SK-N-SH (cell line): ENCODE measurements at regions not wholly inside any gene's neighbourhood (a gene's known extent, or its start where the extent isn't known, plus 50 kb on each side); places are given as distances from the start of the nearest gene placed in this dataset.

Experiments used
- CTCF ChIA-PET: fragments of 300-600, 350-600 bp; formaldehyde crosslinking; extraction: SDS; loops from one replicate; lab custom pipeline; 2021; lab: Yijun Ruan, JAX
- POLR2A ChIA-PET: fragments of 350-600 bp; sonication (Branson Sonifier 250); formaldehyde crosslinking; extraction: SDS; loops from one replicate; lab custom pipeline; 2020; ENCODE audit warnings: antibody characterized with exemption, inconsistent platforms; lab: Yijun Ruan, JAX
- DNase-seq: peaks from one replicate; pipeline ENCODE4 v3.0.0; 2012
- H2AFZ ChIP-seq: fragments of 200-600 bp; sonication (generic); 2 replicates; pipeline ENCODE4 v1.8.1; 2016; ENCODE audit warnings: antibody characterized with exemption, mild to moderate bottlenecking, low read depth
- H3F3A ChIP-seq: fragments of 200-600 bp; sonication (generic); replicated peaks from 2 replicates; pipeline ENCODE3; 2016; ENCODE audit warnings: antibody characterized with exemption, mild to moderate bottlenecking; ENCODE audit not compliant: insufficient read depth
- H3K27ac ChIP-seq, 2 experiments: fragments of 200-500 bp in 1 of 2; fragments of 200-600 bp in 1 of 2; sonication (Bioruptor generic) in 1 of 2; sonication (generic), shearing (Covaris generic) in 1 of 2; 2 replicates each; pipeline versions ENCODE4 v1.5.1 to v1.6.1; 2014 to 2016; ENCODE audit warnings: low read depth in 2 of 2, inconsistent platforms in 1 of 2, low read length in 1 of 2, mild to moderate bottlenecking in 1 of 2, mixed read lengths in 1 of 2
- H3K27me3 ChIP-seq: fragments of 200-600 bp; sonication (generic), shearing (Covaris generic); 2 replicates; pipeline ENCODE4 v1.6.1; 2016; ENCODE audit warnings: mixed run types; ENCODE audit not compliant: insufficient read depth
- H3K36me3 ChIP-seq, 2 experiments: fragments of 200-500 bp in 1 of 2; fragments of 200-600 bp in 1 of 2; sonication (Bioruptor generic) in 1 of 2; sonication (generic) in 1 of 2; replicated peaks in 1 of 2; 2 replicates each; pipeline versions ENCODE3 to v1.5.1; 2014 to 2016; ENCODE audit warnings: low read length in 1 of 2, mild to moderate bottlenecking in 1 of 2; ENCODE audit not compliant: insufficient read depth in 2 of 2, control insufficient read depth in 1 of 2
- H3K4me1 ChIP-seq, 2 experiments: fragments of 200-500 bp in 1 of 2; fragments of 200-600 bp in 1 of 2; sonication (Bioruptor generic) in 1 of 2; sonication (generic), shearing (Covaris generic) in 1 of 2; 2 replicates each; pipeline versions ENCODE4 v1.5.1 to v1.6.1; 2014 to 2016; ENCODE audit warnings: low read depth in 1 of 2, low read length in 1 of 2, mixed run types in 1 of 2; ENCODE audit not compliant: insufficient read depth in 2 of 2, control insufficient read depth in 1 of 2
- H3K4me2 ChIP-seq: fragments of 200-600 bp; sonication (generic), shearing (Covaris generic); 2 replicates; pipeline ENCODE4 v1.6.1; 2017; ENCODE audit warnings: mixed run types
- H3K4me3 ChIP-seq, 2 experiments: fragments of 200-500 bp in 1 of 2; fragments of 200-600 bp in 1 of 2; sonication (Bioruptor generic) in 1 of 2; sonication (generic), shearing (Covaris generic) in 1 of 2; 2 replicates each; pipeline versions ENCODE4 v1.5.1 to v1.8.1; 2014 to 2016; ENCODE audit warnings: low read depth in 2 of 2, inconsistent platforms in 1 of 2, low read length in 1 of 2, mild to moderate bottlenecking in 1 of 2, mixed read lengths in 1 of 2, moderate library complexity in 1 of 2
- H3K79me2 ChIP-seq: fragments of 200-600 bp; sonication (generic); 2 replicates; pipeline ENCODE4 v1.8.1; 2017; ENCODE audit warnings: mild to moderate bottlenecking; ENCODE audit not compliant: insufficient read depth
- H3K9ac ChIP-seq: fragments of 200-600 bp; sonication (generic); 2 replicates; pipeline ENCODE4 v1.6.1; 2017; ENCODE audit warnings: mixed run types
- H3K9me2 ChIP-seq: fragments of 200-600 bp; sonication (generic); 2 replicates; pipeline ENCODE4 v1.6.1; 2017; ENCODE audit warnings: mixed run types
- H3K9me3 ChIP-seq: fragments of 200-600 bp; sonication (generic); 2 replicates; pipeline ENCODE4 v1.6.1; 2017; ENCODE audit warnings: mixed run types, mild to moderate bottlenecking, moderate library complexity
- H4K20me1 ChIP-seq: fragments of 200-600 bp; sonication (generic); 2 replicates; pipeline ENCODE4 v1.6.1; 2017; ENCODE audit warnings: mild to moderate bottlenecking, mixed run types; ENCODE audit not compliant: insufficient read depth
- CHD2 ChIP-seq: fragments of 150-350 bp; IDR thresholded peaks from 2 replicates; pipeline ENCODE4 v1.6.1; 2018; ENCODE audit warnings: low read length; ENCODE audit not compliant: partially characterized antibody
- ELF1 ChIP-seq: IDR thresholded peaks from 2 replicates; pipeline ENCODE4 v1.4.0; 2012
- EP300 ChIP-seq, 2 experiments: IDR thresholded peaks; 2 replicates each; pipeline versions ENCODE4 v1.4.0 to v1.6.1; 2012; ENCODE audit warnings: borderline replicate concordance in 1 of 2, low read depth in 1 of 2, low read length in 1 of 2
- GABPA ChIP-seq: IDR thresholded peaks from 2 replicates; pipeline ENCODE4 v1.4.0; 2012; ENCODE audit warnings: low read depth, mild to moderate bottlenecking
- MAX ChIP-seq: IDR thresholded peaks from 2 replicates; pipeline ENCODE4 v1.4.0; 2012; ENCODE audit warnings: low read depth
- MEF2A ChIP-seq: IDR thresholded peaks from 2 replicates; pipeline ENCODE4 v1.4.0; 2012; ENCODE audit warnings: low read depth, borderline replicate concordance
- MXI1 ChIP-seq: IDR thresholded peaks from 2 replicates; pipeline ENCODE4 v1.6.1; 2012; ENCODE audit warnings: mild to moderate bottlenecking, low read depth, low read length, improper control_type of control experiment
- NFIC ChIP-seq: IDR thresholded peaks from 2 replicates; pipeline ENCODE4 v1.4.0; 2012; ENCODE audit warnings: borderline replicate concordance
- NRF1 ChIP-seq: IDR thresholded peaks from 2 replicates; pipeline ENCODE4 v1.6.1; 2012; ENCODE audit warnings: low read depth, mild to moderate bottlenecking, low read length
- POLR2AphosphoS5 ChIP-seq: IDR thresholded peaks from 2 replicates; pipeline ENCODE4 v1.6.1; 2012; ENCODE audit warnings: low read depth, low read length
- RAD21 ChIP-seq: IDR thresholded peaks from 2 replicates; pipeline ENCODE4 v1.6.1; 2012; ENCODE audit warnings: mild to moderate bottlenecking, low read length
- RFX5 ChIP-seq: IDR thresholded peaks from 2 replicates; pipeline ENCODE4 v1.6.1; 2012; ENCODE audit warnings: mild to moderate bottlenecking, improper control_type of control experiment, low read length
- SIN3A ChIP-seq: IDR thresholded peaks from 2 replicates; pipeline ENCODE4 v1.6.1; 2012; ENCODE audit warnings: low read depth, mild to moderate bottlenecking, low read length, moderate library complexity, borderline replicate concordance
- TAF1 ChIP-seq: IDR thresholded peaks from 2 replicates; pipeline ENCODE4 v1.6.1; 2012; ENCODE audit warnings: low read depth, mild to moderate bottlenecking, low read length, moderate library complexity, borderline replicate concordance
- ZBTB33 ChIP-seq: IDR thresholded peaks from 2 replicates; pipeline ENCODE4 v1.4.0; 2012; ENCODE audit warnings: low read depth, borderline replicate concordance
- WGBS: methylation state at CpG from one replicate; pipeline ENCODE4 v1.1.6; 2017; ENCODE audit warnings: low lambda C conversion rate; 5-methylcytosine and 5-hydroxymethylcytosine counted together
- TF ChIP-seq, protein P1 (sequence below): fragments of 150-350 bp; IDR thresholded peaks from 2 replicates; pipeline ENCODE4 v1.6.1; 2017; ENCODE audit warnings: antibody characterized with exemption, low read length, low read depth, borderline replicate concordance

DNA sequence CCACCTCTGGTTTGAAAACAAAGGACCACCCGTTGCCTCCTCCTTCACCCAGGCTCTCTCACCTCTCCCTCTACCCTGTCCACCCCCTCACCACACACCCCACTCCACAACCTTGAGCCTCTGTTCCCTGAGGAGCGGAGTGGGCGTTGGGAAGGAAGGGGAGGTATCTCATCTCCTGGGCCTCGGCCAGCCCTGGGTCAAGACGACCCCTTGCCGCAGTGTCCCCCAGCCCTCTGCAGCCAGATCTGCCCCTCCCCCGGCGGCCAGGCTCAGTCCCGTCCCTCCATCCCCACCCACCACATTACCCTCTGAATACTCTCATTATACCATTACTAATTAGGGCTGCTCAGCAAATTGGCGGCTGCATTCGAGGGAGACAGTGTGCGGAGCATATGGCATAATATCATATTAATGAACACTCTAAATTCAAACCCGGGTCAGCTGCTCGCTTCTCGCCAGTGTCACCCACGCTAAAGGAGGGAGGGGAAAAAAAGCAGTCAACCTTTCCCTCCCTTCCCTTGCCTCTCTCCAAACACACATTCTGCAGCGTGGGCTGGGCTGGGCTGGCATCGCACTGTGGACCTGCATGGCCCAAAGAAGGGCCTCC, 123.2 kb upstream of the LHX1 start:
- POLR2A ChIA-PET, result no interaction called here
- Histone ChIP-seq H3K36me3 (no peaks in the 10 kb centered on the region), H3F3A (no peaks in the 10 kb centered on the region), H3K4me3 (no peak overlapping the region), H4K20me1 (no peaks in the 10 kb centered on the region), H3K27ac (no peak overlapping the region), H3K9me2 (no peaks in the 10 kb centered on the region), H3K9me3 (no peaks in the 10 kb centered on the region), H3K4me1 (no peaks in the 10 kb centered on the region; a peak in 1 of 4 replicates), H3K4me2 (no peak overlapping the region), H3K9ac (no peak overlapping the region), H3K79me2 (no peaks in the 10 kb centered on the region), H2AFZ (no peak overlapping the region), H3K27me3 (peaks cover 4% of the 10 kb centered on the region; the same call in 1 of the 2 replicates)
- TF ChIP-seq RFX5 (no peak), CHD2 (no peak)
- no peak for DNase-seq
- CTCF ChIA-PET, result interaction anchor here (0.9 kb wide), 1 partner anchor 30 kb away, joined by 3 read pairs; no protein-coding TSS in a partner anchor
- 68% methylated on average over 18 of the region's 18 CpGs for WGBS

GRCh38 chr17:36814958-36815357, 122.3 kb upstream of the LHX1 start:
- H4K20me1 ChIP-seq, result no peaks in the 10 kb centered on the region

GRCh38 chr17:36816214-36816906, 120.9 kb upstream of the LHX1 start:
- H3F3A ChIP-seq, result no peaks in the 10 kb centered on the region
- ChIA-PET POLR2A (interaction anchor here (0.5 kb wide), 1 partner anchor 23 kb away, joined by 3 read pairs; no protein-coding TSS in a partner anchor), CTCF (interaction anchor here (1.0 kb wide), 1 partner anchor 158 kb away, joined by 3 read pairs; no protein-coding TSS in a partner anchor)
- TF ChIP-seq RAD21 (no peak), TAF1 (no peak), GABPA (no peak), NRF1 (no peak), NFIC (no peak), ZBTB33 (no peak), POLR2AphosphoS5 (no peak), ELF1 (no peak)
- TF ChIP-seq, protein P1, sequence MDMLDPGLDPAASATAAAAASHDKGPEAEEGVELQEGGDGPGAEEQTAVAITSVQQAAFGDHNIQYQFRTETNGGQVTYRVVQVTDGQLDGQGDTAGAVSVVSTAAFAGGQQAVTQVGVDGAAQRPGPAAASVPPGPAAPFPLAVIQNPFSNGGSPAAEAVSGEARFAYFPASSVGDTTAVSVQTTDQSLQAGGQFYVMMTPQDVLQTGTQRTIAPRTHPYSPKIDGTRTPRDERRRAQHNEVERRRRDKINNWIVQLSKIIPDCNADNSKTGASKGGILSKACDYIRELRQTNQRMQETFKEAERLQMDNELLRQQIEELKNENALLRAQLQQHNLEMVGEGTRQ, result no peak
- H3K9me2 ChIP-seq, result no peaks in the 10 kb centered on the region
- H3K36me3 ChIP-seq, result no peaks in the 10 kb centered on the region
- no peaks in the 10 kb centered on the region for H4K20me1 ChIP-seq
- no peak overlapping the region for H3K27ac ChIP-seq
- 65% methylated on average over 14 of the region's 17 CpGs for WGBS
- H3K4me2 ChIP-seq, result no peak overlapping the region
- H3K4me3 ChIP-seq, result no peak overlapping the region
- no peak overlapping the region for H3K9ac ChIP-seq
- peaks cover 4% of the 10 kb centered on the region; the same call in 1 of the 2 replicates for H3K27me3 ChIP-seq
- no peak overlapping the region for H2AFZ ChIP-seq
- peak; percentile 42 for DNase-seq
- H3K79me2 ChIP-seq, result no peaks in the 10 kb centered on the region
- H3K9me3 ChIP-seq, result no peaks in the 10 kb centered on the region
- H3K4me1 ChIP-seq, result no peaks in the 10 kb centered on the region; a peak in 1 of 4 replicates

More at GRCh38 chr17:36814958-36815357, 122.3 kb upstream of the LHX1 start:
- H3K4me1 ChIP-seq, result no peaks in the 10 kb centered on the region; a peak in 1 of 4 replicates
- no peaks in the 10 kb centered on the region for H3K79me2 ChIP-seq
- H3K9me3 ChIP-seq, result no peaks in the 10 kb centered on the region
- DNase-seq, result no peak
- 62% methylated on average over 7 of the region's 7 CpGs for WGBS
- no peaks in the 10 kb centered on the region for H3F3A ChIP-seq
- H3K4me3 ChIP-seq, result no peak overlapping the region
- TF ChIP-seq EP300 (IDR thresholded peaks at IDR 0.05; ENCODE audit: borderline replicate concordance in 1 of 2, low read depth in 1 of 2, low read length in 1 of 2) (no peak), MEF2A (no peak), MAX (no peak), SIN3A (no peak), MXI1 (no peak)
- TF ChIP-seq, protein P1, result no peak
- H3K27ac ChIP-seq, result no peak overlapping the region
- H3K9me2 ChIP-seq, result no peaks in the 10 kb centered on the region
- H3K27me3 ChIP-seq, result no peaks in the 10 kb centered on the region
- H2AFZ ChIP-seq, result no peak overlapping the region
- H3K9ac ChIP-seq, result no peak overlapping the region
- no peak overlapping the region for H3K4me2 ChIP-seq
- POLR2A ChIA-PET, result no interaction called here
- no peaks in the 10 kb centered on the region for H3K36me3 ChIP-seq
- CTCF ChIA-PET, result interaction anchor here (0.8 to 0.9 kb wide), 2 partner anchors 31 to 87 kb away, joined by 3 read pairs; no protein-coding TSS in a partner anchor
